Renal cortex interstitium (tissue), 11 donors: ENCODE measurements at regions not wholly inside any gene's neighbourhood (a gene's known extent, or its start where the extent isn't known, plus 50 kb on each side); places are given as distances from the start of the nearest gene placed in this dataset.
"Not testable (repeated sequence)": the region's sequence is repeated elsewhere in the genome, so short reads cannot be mapped to it uniquely, and the experiment has no call there.

Source experiments
- DNase-seq, 11 donors: peaks; one replicate each; pipeline ENCODE4 v3.0.0-alpha.2; 2013; ENCODE audit warnings: low read depth in 9 of 11, low spot score in 4 of 11; ENCODE audit errors: extremely low read depth in 1 of 11

DNA sequence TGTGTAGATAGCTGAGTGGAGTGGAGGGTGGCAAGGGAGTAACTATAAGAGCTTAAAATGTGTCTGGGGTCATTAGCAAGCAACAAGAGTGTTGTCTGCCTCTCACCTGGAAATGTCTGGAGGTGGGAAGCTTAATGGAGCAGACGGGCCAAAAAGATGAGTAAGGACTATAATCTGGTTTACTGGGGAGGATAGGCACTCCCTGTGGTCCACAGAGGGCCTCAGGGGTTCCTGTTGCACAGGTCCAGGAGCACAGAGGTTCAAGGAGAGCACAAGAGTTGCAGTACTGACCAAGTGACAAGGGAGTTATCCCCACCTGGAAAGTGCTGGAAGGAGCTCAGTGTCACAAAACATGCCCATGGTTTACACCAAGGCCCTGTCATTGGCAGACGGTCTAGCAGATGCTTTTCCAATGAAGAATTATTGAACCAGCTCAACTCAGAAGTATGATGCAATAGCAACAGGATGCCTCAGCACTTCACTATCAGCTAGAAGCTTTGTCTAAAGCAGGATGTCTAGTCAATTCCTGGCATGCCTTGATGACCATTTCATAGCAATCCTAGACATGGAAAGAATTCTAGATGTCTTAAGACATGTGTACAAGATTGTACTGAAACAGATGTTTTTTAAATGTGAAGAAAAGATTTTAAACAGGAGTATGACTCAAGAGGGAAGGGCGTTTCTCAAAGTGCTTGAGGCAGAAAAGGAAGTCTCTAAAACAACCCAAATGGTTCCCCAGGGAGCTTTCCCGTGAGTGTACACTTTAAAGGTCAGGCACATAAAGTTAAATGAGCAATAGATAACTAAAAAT, 62.9 kb upstream of the SERPINE2 start:
- DNase-seq = no peak

DNA sequence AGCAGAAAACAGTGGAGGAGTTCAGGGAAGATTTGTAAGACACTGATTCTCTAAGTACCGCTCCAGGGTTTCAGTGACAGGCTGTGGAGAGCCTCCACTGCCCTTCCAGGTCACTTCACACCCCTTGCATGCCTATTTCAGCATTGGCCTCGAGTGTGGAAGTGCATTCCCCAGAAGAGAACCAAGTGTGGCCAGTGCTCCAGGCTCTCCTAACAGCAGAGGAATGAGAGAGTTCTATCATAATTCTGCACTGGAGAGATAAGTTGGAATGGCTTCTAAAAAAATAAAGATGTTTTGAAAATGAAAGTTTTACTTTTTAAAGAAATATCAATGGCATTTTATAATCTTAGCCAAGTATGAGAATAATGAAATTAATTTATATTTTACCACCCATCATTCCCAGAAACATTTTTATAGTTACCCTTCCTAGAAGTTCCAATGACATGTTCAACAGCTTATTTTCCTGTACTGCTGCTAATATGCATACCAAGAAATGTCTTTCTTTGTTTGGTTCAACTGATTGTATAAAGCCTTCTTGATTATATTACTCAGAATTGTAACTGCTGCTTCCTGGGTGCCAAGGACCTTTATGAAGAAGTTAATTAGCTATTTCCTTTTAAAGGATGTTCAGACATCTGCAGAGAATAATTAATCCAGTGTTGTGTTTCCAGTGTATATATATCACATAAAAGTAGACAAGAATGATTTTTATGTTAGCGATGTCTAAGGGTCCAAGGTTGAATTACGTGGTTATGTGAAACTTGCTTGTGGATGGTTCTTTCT, 61.0 kb upstream of the SERPINE2 start:
- DNase-seq = no peak

DNA sequence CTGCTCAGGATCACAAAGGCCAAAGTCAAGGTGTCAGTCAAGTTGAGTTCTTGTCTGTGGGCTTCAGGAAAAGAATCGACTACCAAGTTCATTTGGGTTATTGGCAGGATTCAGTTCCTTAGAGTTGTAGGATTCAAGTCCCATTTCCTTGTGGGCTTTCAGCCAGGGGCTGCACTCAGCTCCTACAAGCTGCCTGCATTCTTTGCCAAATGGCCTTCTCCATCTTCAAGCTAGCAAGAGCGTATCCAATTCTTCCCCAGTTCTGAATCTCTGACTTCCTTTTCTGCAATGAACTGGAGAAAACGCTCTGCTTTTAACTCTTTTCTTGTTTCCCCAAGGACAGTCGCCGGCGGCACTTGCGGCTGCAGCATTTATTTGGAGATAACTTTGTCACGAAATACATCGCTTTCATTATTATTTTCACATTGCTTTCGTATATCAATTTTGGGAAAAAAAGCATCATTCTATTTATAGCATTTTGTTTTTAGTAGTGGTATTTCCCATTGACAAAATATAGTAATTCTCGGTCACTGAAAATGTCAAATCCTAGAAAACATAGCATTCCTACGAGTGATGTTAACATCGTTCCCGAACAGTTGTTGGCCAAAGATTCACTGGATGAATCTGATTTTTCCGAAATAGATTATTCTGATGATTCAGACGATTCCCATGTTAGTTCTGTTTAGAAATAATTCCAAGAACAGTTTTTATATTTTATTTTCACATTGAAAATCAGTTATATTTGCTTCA, 59.6 kb upstream of the SERPINE2 start:
- DNase-seq = no peak

DNA sequence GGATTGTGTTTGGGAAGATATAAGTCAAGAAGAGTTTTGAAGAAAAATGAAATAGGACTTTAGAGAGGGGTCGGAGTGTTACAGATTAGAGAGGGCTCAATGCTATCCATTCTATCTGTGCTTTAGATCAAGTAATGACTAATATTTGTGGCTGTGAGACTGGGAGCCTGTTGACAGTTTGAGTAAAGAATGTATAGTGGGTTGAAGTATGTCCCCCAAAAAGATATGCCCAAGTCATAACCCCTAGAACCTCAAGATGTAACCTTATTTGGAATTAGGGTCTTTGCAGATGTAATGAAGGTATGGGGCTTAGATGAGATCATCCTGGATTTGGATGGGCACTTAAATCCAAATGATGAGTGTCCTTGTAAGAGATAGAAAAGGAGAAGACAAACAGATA, 55.3 kb upstream of the SERPINE2 start:
- DNase-seq = no peak

DNA sequence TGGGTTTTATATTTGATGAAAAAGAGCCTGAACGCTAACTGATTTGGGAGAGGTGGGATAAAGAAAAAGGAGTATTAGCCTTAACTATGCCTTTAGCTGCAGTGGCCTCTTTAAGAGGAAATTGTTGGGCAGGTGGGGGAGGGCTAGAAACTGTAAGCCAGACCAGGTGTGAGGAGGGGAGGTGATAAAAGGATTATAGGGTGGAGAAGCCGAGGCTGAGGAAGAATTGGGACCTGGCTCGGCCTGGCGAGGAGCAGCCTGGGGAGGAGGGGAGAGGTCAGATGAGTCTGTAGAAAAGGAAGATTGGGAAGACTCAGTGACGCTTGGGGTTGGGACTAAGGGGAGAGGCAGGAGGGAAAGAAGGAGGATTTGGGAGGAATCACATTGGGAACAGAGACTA, 52.6 kb upstream of the SERPINE2 start:
- DNase-seq = not testable (repeated sequence)

DNA sequence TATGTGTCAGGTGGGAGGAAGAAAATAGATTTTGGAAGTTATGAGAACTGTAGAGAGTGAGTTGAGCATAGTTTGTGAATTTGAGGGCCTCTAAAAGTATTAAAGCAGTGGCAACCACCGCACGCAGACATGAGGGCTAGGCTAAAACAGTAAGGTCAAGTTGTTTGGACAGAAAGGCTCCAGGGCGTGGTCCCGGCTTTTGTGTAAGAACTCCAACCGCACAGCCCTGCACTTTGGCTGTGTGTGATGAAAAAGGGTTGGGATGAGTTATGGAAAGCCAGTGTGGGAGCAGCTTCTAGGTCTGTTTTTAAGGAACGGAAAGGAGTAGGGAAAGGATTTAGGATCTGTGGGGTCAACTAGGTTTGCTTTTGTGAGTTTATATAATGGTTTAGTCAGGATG, 50.5 kb upstream of the SERPINE2 start:
- DNase-seq = not testable (repeated sequence)
